HL-60 (cell line): ENCODE measurements at regions not wholly inside any gene's neighbourhood (a gene's known extent, or its start where the extent isn't known, plus 50 kb on each side); places are given as distances from the start of the nearest gene placed in this dataset.

Experiments used
- DNase-seq, 2 experiments: peaks; one replicate each; pipeline ENCODE4 v3.0.0-alpha.2; 2010 to 2020; ENCODE audit warnings: low read depth in 1 of 2, low spot score in 1 of 2
- H3K27ac ChIP-seq: fragments of 250-450 bp; sonication (Bioruptor Pico); replicated peaks from 2 replicates; pipeline ENCODE4 v1.5.1; 2020; ENCODE audit warnings: mild to moderate bottlenecking, moderate library complexity
- H3K27me3 ChIP-seq: fragments of 250-450 bp; sonication (Bioruptor Pico); 2 replicates; pipeline ENCODE4 v1.5.1; 2021; ENCODE audit warnings: mild to moderate bottlenecking, moderate library complexity; ENCODE audit not compliant: insufficient read depth, poor library complexity, severe bottlenecking
- H3K4me3 ChIP-seq: replicated peaks from 2 replicates; pipeline ENCODE4 v1.5.1; 2011; ENCODE audit warnings: mild to moderate bottlenecking, control low read depth, low read length; ENCODE audit not compliant: insufficient read depth
- CTCF ChIP-seq: IDR thresholded peaks from one replicate; pipeline ENCODE4 v1.5.1; 2011; ENCODE audit warnings: low read length, control low read depth, inconsistent platforms; ENCODE audit not compliant: insufficient read depth
- GABPA ChIP-seq: IDR thresholded peaks from 2 replicates; pipeline ENCODE4 v1.6.1; 2012; ENCODE audit warnings: low read depth
- POLR2AphosphoS5 ChIP-seq: IDR thresholded peaks from 2 replicates; pipeline ENCODE4 v1.6.1; 2012; ENCODE audit warnings: low read depth
- REST ChIP-seq: IDR thresholded peaks from 2 replicates; pipeline ENCODE4 v1.6.1; 2012; ENCODE audit warnings: low read depth; ENCODE audit not compliant: insufficient replicate concordance
- SPI1 ChIP-seq: IDR thresholded peaks from 2 replicates; pipeline ENCODE4 v1.6.1; 2012; ENCODE audit warnings: low read depth, mild to moderate bottlenecking, borderline replicate concordance

- no peak for TF ChIP-seq REST
- no peak for TF ChIP-seq GABPA
- no peak for TF ChIP-seq CTCF
- TF ChIP-seq POLR2AphosphoS5 = no peak
- TF ChIP-seq SPI1 = no peak
- no peak for DNase-seq
- Histone ChIP-seq H3K4me3 (no peak overlapping the region), H3K27ac (no peak overlapping the region), H3K27me3 (no peaks in the 10 kb centered on the region)
Measured at GRCh38 chr5:68141494-68141893, 74.1 kb upstream of the PIK3R1 start.

- H3K27ac ChIP-seq = no peak overlapping the region
- no peak for DNase-seq
- H3K27me3 ChIP-seq = no peaks in the 10 kb centered on the region
- TF ChIP-seq GABPA (no peak), REST (no peak), POLR2AphosphoS5 (no peak), CTCF (no peak), SPI1 (no peak)
- no peak overlapping the region for H3K4me3 ChIP-seq
Measured at GRCh38 chr5:68140763-68141162, 74.8 kb upstream of the PIK3R1 start.

DNA sequence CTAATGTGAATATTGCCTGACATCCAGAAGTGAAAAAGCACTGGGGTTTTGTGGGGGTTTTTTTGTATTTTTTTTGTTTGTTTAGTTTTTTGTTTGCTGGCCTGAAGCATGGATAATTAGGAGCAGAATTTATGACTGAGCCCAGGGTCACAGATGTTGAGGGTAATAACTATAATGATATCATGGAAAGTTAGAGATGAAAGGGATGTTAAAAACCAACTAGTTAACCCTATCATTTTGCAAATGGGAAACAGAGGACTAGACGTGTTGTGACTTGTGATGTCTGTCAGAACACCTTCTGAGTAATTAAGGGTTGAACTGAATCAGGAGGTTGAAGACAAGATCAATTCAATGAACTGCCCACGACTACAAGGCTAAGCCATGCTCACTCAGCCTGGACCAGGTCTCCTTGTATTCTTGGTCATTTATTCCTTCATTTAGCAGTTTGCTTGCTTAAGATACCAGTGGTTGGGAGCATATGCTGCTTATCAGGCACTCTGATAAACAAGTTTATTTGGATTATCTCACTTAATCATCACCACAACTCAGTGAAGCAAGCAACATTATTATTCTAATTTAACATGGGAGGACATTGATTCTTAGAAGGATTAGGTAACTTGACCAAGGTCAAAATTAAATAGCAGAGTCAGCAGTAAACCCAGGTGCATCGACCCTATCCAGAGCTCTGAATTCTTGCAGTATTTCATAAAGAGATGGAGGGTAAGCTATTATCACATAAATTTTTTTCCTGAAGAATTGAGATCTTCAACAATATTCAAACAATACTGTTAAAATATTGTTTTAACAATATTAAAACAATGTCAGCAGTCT, 75.7 kb upstream of the PIK3R1 start:
- TF ChIP-seq SPI1 (no peak), CTCF (no peak), POLR2AphosphoS5 (no peak), REST (no peak), GABPA (no peak)
- no peak for DNase-seq
- no peak overlapping the region for H3K4me3 ChIP-seq
- no peak overlapping the region for H3K27ac ChIP-seq
- H3K27me3 ChIP-seq = no peaks in the 10 kb centered on the region
